GM12878 (cell line): ENCODE measurements at regions not wholly inside any gene's neighbourhood (a gene's known extent, or its start where the extent isn't known, plus 50 kb on each side); places are given as distances from the start of the nearest gene placed in this dataset.

Experiments used
- ATAC-seq: fragments of 200-7000 bp; cut with Tn5 transposase; 3 replicates; pipeline ENCODE4 v1.9.1; 2020; ENCODE audit warnings: mild to moderate bottlenecking, moderate library complexity
- BruUV-seq: library from RNA; stranded (reverse); fragments of 400-500 nt; replicated peaks from 2 replicates; lab custom pipeline; 2021; lab: Mats Ljungman, UMichigan
- CTCF ChIA-PET: fragments of 300-600 bp; sonication (Branson Sonifier 250); formaldehyde crosslinking; extraction: SDS; loops from one replicate; lab custom pipeline; 2021; ENCODE audit warnings: inconsistent platforms; lab: Yijun Ruan, JAX
- POLR2A ChIA-PET: fragments of 350-600 bp; formaldehyde crosslinking; extraction: SDS; loops from one replicate; lab custom pipeline; 2021; ENCODE audit warnings: inconsistent platforms; lab: Charles Lee
- RAD21 ChIA-PET: fragments of 300-600 bp; sonication (Branson Sonifier 250); formaldehyde crosslinking; loops from one replicate; lab custom pipeline; 2023; ENCODE audit warnings: antibody characterized with exemption; ENCODE audit not compliant: unreplicated experiment; lab: Charles Lee
- SMC1A ChIA-PET: fragments of 300-600 bp; sonication (Branson Sonifier 250); formaldehyde crosslinking; loops from one replicate; lab custom pipeline; 2023; ENCODE audit not compliant: unreplicated experiment, uncharacterized antibody; lab: Charles Lee
- DNase-seq: peaks from one replicate; pipeline ENCODE4 v3.0.0-alpha.2; 2011; ENCODE audit warnings: low read depth, low spot score
- FAIRE-seq: peaks from 3 replicates; lab custom pipeline; 2011; peaks lifted over from hg19 to GRCh38; lab: Jason Lieb, UNC
- H2AFZ ChIP-seq: 2 replicates; pipeline ENCODE4 v1.6.0; 2011; ENCODE audit warnings: low read depth, low read length, control low read depth; ENCODE audit not compliant: control insufficient read depth
- H3K27ac ChIP-seq: 2 replicates; pipeline ENCODE4 v1.5.1; 2011; ENCODE audit warnings: control low read depth; ENCODE audit not compliant: control insufficient read depth, insufficient read depth
- H3K27me3 ChIP-seq, 2 experiments: replicated peaks in 1 of 2; 2 replicates each; pipeline versions ENCODE4 v1.6.0 to v1.6.1; 2011; ENCODE audit warnings: low read length in 1 of 2; ENCODE audit not compliant: control insufficient read depth in 2 of 2, insufficient read depth in 2 of 2
- H3K36me3 ChIP-seq, 2 experiments: 2 replicates each; pipeline ENCODE4 v1.5.1; 2011; ENCODE audit warnings: low read length in 1 of 2; ENCODE audit not compliant: control insufficient read depth in 2 of 2, insufficient read depth in 2 of 2
- H3K4me1 ChIP-seq: 2 replicates; pipeline ENCODE4 v1.6.1; 2011; ENCODE audit warnings: mild to moderate bottlenecking, low read length, moderate library complexity, mixed read lengths; ENCODE audit not compliant: control insufficient read depth, insufficient read depth
- H3K4me2 ChIP-seq: 2 replicates; pipeline ENCODE4 v1.6.0; 2011; ENCODE audit warnings: control low read depth; ENCODE audit not compliant: control insufficient read depth, insufficient read depth
- H3K4me3 ChIP-seq: fragments of 200-600 bp; sonication (generic); 2 replicates; pipeline ENCODE4 v1.5.1; 2016
- H3K79me2 ChIP-seq: 2 replicates; pipeline ENCODE4 v1.6.0; 2011; ENCODE audit warnings: low read length; ENCODE audit not compliant: control insufficient read depth, insufficient read depth
- H3K9ac ChIP-seq: 2 replicates; pipeline ENCODE4 v1.8.0; 2011; ENCODE audit warnings: low read length, control low read depth, mixed read lengths; ENCODE audit not compliant: control insufficient read depth, insufficient read depth
- H3K9me3 ChIP-seq: replicated peaks from 3 replicates; pipeline ENCODE4 v1.5.1; 2011; ENCODE audit warnings: mild to moderate bottlenecking, low read length; ENCODE audit not compliant: control insufficient read depth, insufficient read depth
- H4K20me1 ChIP-seq: 2 replicates; pipeline ENCODE4 v1.6.0; 2011; ENCODE audit not compliant: control insufficient read depth, insufficient read depth
- ATF2 ChIP-seq: IDR thresholded peaks from 2 replicates; pipeline ENCODE4 v1.6.1; 2012; ENCODE audit warnings: low read length, inconsistent platforms
- CHD1 ChIP-seq: IDR thresholded peaks from 2 replicates; pipeline ENCODE4 v1.6.1; 2012; ENCODE audit warnings: low read depth, low read length, improper control_type of control experiment
- EED ChIP-seq: sonication (generic); IDR thresholded peaks from 2 replicates; pipeline ENCODE4 v1.6.1; 2016; ENCODE audit warnings: antibody characterized with exemption, low read depth
- ETV6 ChIP-seq, 2 experiments: fragments of 450-650 bp in 1 of 2; IDR thresholded peaks in 1 of 2; conservative IDR thresholded peaks in 1 of 2; 2 replicates each; pipeline ENCODE4 v1.6.1; 2014; ENCODE audit warnings: antibody characterized with exemption in 1 of 2, borderline replicate concordance in 1 of 2, low read depth in 1 of 2, mild to moderate bottlenecking in 1 of 2, moderate library complexity in 1 of 2
- GABPA ChIP-seq: IDR thresholded peaks from 2 replicates; pipeline ENCODE4 v1.6.1; 2014; ENCODE audit warnings: antibody characterized with exemption, low read depth, mild to moderate bottlenecking, inconsistent platforms
- HSF1 ChIP-seq: fragments of 150-350 bp; IDR thresholded peaks from 2 replicates; pipeline ENCODE4 v1.6.1; 2014; ENCODE audit warnings: mild to moderate bottlenecking, low read depth, low read length
- KAT2A ChIP-seq: conservative IDR thresholded peaks from 2 replicates; pipeline ENCODE4 v1.6.1; 2011; ENCODE audit warnings: low read depth, low read length; ENCODE audit not compliant: control insufficient read depth
- NFYB ChIP-seq: IDR thresholded peaks from 2 replicates; pipeline ENCODE4 v1.6.1; 2011; ENCODE audit warnings: low read depth, mild to moderate bottlenecking, low read length, improper control_type of control experiment, moderate library complexity; ENCODE audit not compliant: insufficient read depth
- PKNOX1 ChIP-seq: fragments of 450-650 bp; IDR thresholded peaks from 2 replicates; pipeline ENCODE4 v1.6.1; 2016; ENCODE audit warnings: mild to moderate bottlenecking
- RAD51 ChIP-seq: fragments of 450-650 bp; IDR thresholded peaks from 2 replicates; pipeline ENCODE4 v1.6.1; 2016; ENCODE audit warnings: moderate library complexity, mild to moderate bottlenecking, inconsistent platforms
- RCOR1 ChIP-seq: conservative IDR thresholded peaks from 2 replicates; pipeline ENCODE4 v1.6.1; 2012; ENCODE audit warnings: low read depth, low read length, improper control_type of control experiment
- SREBF2 ChIP-seq: IDR thresholded peaks from 2 replicates; pipeline ENCODE4 v1.6.1; 2012; ENCODE audit warnings: mild to moderate bottlenecking, low read length
- SUPT20H ChIP-seq: IDR thresholded peaks from 2 replicates; pipeline ENCODE4 v1.6.1; 2011; ENCODE audit warnings: low read depth, mild to moderate bottlenecking, low read length, moderate library complexity, borderline replicate concordance; ENCODE audit not compliant: control insufficient read depth
- WGBS: methylation state at CpG from one replicate; pipeline ENCODE4 v1.1.6; 2016; ENCODE audit warnings: low lambda C conversion rate; ENCODE audit not compliant: insufficient replicate concordance, insufficient coverage; ENCODE audit errors: missing lambda C conversion rate; 5-methylcytosine and 5-hydroxymethylcytosine counted together
- in situ Hi-C: fragments of 300-500 bp; cut with MboI; formaldehyde crosslinking; loops from 9 replicates; pipeline ENCODE4 v1.14.3; 2018; ENCODE audit warnings: mixed read lengths
- intact Hi-C: fragments of 100-400 bp; cut with micrococcal nuclease; formaldehyde crosslinking; loops from one replicate; pipeline ENCODE4 v1.14.2; 2022; ENCODE audit not compliant: unreplicated experiment

GRCh38 chr12:30269496-30269895, 426.2 kb downstream of the IPO8 start (continued):
- TF ChIP-seq SREBF2 (no peak), CHD1 (no peak)
- TF ChIP-seq, all 136 proteins: peak for 0

GRCh38 chr12:30268041-30268440, 427.6 kb downstream of the IPO8 start:
- ATAC-seq, result no peak
- intact Hi-C loops, result no loop called here
- SMC1A ChIA-PET, result no interaction called here
- H3K27me3 ChIP-seq, result no peaks in the 10 kb centered on the region
- no TSS peak for BruUV-seq
- DNase-seq, result no peak
- H3K79me2 ChIP-seq, result no peaks in the 10 kb centered on the region
- no peak overlapping the region for H2AFZ ChIP-seq
- WGBS, result 74% methylated on average over 2 of the region's 2 CpGs
- no peak overlapping the region for H3K4me3 ChIP-seq
- no peak overlapping the region for H3K9ac ChIP-seq
- TF ChIP-seq ETV6 (conservative IDR thresholded peaks at IDR 0.05 in 1 of 2, IDR thresholded peaks at IDR 0.05 in 1 of 2; ENCODE audit: borderline replicate concordance in 1 of 2, low read depth in 1 of 2), result no peak
- no peak for TF ChIP-seq RAD51
- TF ChIP-seq NFYB, result no peak
- no peak for FAIRE-seq
- H3K4me1 ChIP-seq, result no peaks in the 10 kb centered on the region
- RAD21 ChIA-PET, result no interaction called here
- H3K27ac ChIP-seq, result no peak overlapping the region
- in situ Hi-C loops, result no loop called here
- no peak overlapping the region for H3K4me2 ChIP-seq
- POLR2A ChIA-PET, result no interaction called here
- no peaks in the 10 kb centered on the region for H3K36me3 ChIP-seq
- no peaks in the 10 kb centered on the region for H4K20me1 ChIP-seq
- H3K9me3 ChIP-seq, result no peaks in the 10 kb centered on the region
- CTCF ChIA-PET, result no interaction called here

GRCh38 chr12:30263434-30263833, 432.2 kb downstream of the IPO8 start:
- 0% methylated on average over 2 of the region's 2 CpGs for WGBS
- Histone ChIP-seq H3K27ac (no peak overlapping the region), H3K36me3 (no peaks in the 10 kb centered on the region), H4K20me1 (no peaks in the 10 kb centered on the region), H3K4me3 (no peak overlapping the region), H3K79me2 (no peaks in the 10 kb centered on the region), H3K9me3 (no peaks in the 10 kb centered on the region), H3K4me2 (no peak overlapping the region), H3K27me3 (no peaks in the 10 kb centered on the region), H3K4me1 (no peaks in the 10 kb centered on the region), H3K9ac (no peak overlapping the region), H2AFZ (no peak overlapping the region)
- ATAC-seq (no peak), DNase-seq (no peak), FAIRE-seq (no peak)
- ChIA-PET CTCF (no interaction called here), SMC1A (no interaction called here), RAD21 (no interaction called here), POLR2A (no interaction called here)
- intact Hi-C loops, result no loop called here
- in situ Hi-C loops, result no loop called here
- BruUV-seq, result no TSS peak
- TF ChIP-seq KAT2A, result no peak
- TF ChIP-seq HSF1, result no peak
- TF ChIP-seq SUPT20H, result no peak
- no peak for TF ChIP-seq RCOR1
- TF ChIP-seq ATF2, result no peak
- TF ChIP-seq EED, result no peak
- TF ChIP-seq GABPA, result no peak
- TF ChIP-seq PKNOX1, result no peak
